ENCODE measurements at regions not wholly inside any gene's neighbourhood (a gene's known extent, or its start where the extent isn't known, plus 50 kb on each side); places are given as distances from the start of the nearest gene placed in this dataset.
A peak's percentile ranks its signal among the peaks of the same experiment; 100 is the strongest.

DNA sequence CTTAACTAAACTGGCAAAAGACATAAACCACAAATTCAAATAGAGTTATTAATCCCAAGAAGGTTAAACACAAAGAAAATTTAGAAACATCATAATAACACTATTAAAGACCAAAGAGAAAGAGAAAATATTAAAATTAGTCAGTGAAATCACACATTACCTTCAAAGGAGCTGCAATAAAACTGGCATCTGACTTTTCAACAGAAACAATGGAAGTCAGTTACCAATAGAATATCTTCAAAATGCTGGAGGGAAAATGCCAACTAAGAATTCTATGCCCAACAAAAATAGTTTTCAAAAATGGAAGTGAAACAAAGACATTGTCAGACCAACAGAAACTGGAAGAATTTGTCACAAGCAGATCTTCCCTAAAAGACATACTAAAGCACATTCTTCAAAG lies 68.7 kb upstream of the RNF7 start:
- Histone ChIP-seq H3K27ac (ENCODE audit: low read depth, low read length) (no peak overlapping the region), H3K9me3 (ENCODE audit: low read length) (no peaks in the 10 kb centered on the region), H3K4me3 (ENCODE audit: low read depth in 1 of 2, low read length in 2 of 2) (no peak overlapping the region), H3K36me3 (ENCODE audit: insufficient read depth, low read length) (no peaks in the 10 kb centered on the region), H3K27me3 (ENCODE audit: control insufficient read depth in 1 of 2, insufficient read depth in 2 of 2, low read length in 2 of 2) (no peaks in the 10 kb centered on the region), H3K9ac (ENCODE audit: low read length) (no peak overlapping the region), H3K4me1 (ENCODE audit: insufficient read depth, low read length) (no peaks in the 10 kb centered on the region)

DNA sequence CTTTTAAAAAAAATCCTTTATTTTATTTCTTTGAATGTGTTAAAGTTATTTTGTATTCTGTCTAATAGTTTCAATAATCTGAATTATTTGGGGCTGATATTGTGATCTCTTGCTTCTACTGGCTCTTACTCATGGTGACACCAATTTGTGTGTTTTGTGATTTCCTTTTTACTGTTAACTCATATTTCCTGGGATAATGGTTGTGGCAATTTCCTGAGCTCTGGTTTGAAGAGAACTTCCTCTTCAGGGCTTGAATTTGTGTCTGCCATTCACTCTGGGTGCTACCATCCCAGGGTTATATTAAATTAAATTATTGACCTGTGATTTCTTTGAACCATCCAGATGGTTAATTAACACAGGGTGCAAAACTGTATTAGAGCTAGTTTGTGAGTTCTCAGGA lies 60.4 kb upstream of the RNF7 start:
- H3K27me3 ChIP-seq (ENCODE audit: control insufficient read depth in 1 of 2, insufficient read depth in 2 of 2, low read length in 2 of 2), result no peaks in the 10 kb centered on the region

GRCh38 chr3:141680620-141681389 lies 57.3 kb upstream of the RNF7 start:
- Histone ChIP-seq H3K9ac (ENCODE audit: low read length) (no peak overlapping the region), H3K27me3 (ENCODE audit: control insufficient read depth in 1 of 2, insufficient read depth in 2 of 2, low read length in 2 of 2) (no peaks in the 10 kb centered on the region)

More for the DNA sequence above, 60.4 kb upstream of the RNF7 start:
- Histone ChIP-seq H3K9ac (ENCODE audit: low read length) (no peak overlapping the region), H3K4me3 (ENCODE audit: low read depth in 1 of 2, low read length in 2 of 2) (no peak overlapping the region), H3K9me3 (ENCODE audit: low read length) (no peaks in the 10 kb centered on the region), H3K27ac (ENCODE audit: low read depth, low read length) (no peak overlapping the region), H3K4me1 (ENCODE audit: insufficient read depth, low read length) (no peaks in the 10 kb centered on the region), H3K36me3 (ENCODE audit: insufficient read depth, low read length) (no peaks in the 10 kb centered on the region)

DNA sequence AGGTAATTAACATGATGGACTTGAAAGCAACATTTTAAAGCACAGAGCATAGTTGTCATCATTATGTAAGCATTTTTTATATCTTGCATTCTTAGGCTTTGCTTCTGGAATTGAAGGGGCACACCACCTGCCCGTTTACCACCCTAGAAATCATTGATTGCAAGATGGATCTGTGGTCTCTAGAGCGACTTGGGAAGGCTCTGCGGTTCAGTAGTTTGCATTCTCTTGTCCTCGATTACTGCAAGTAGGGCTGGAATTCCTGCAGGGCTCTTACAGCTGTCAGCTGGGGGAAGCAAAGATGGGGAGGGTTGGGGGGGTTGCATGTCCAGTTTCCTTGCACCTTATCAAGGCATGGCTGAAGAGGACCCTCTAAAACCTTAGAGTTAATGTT lies 56.7 kb upstream of the RNF7 start:
- Histone ChIP-seq H3K27me3 (ENCODE audit: control insufficient read depth in 1 of 2, insufficient read depth in 2 of 2, low read length in 2 of 2) (no peaks in the 10 kb centered on the region), H3K27ac (ENCODE audit: low read depth, low read length) (no peak overlapping the region), H3K4me1 (ENCODE audit: insufficient read depth, low read length) (peaks cover 7% of the 10 kb centered on the region), H3K36me3 (ENCODE audit: insufficient read depth, low read length) (no peaks in the 10 kb centered on the region), H3K9me3 (ENCODE audit: low read length) (no peaks in the 10 kb centered on the region), H3K9ac (ENCODE audit: low read length) (no peak overlapping the region), H3K4me3 (ENCODE audit: low read depth in 1 of 2, low read length in 2 of 2) (no peak overlapping the region)

More at GRCh38 chr3:141680620-141681389, 57.3 kb upstream of the RNF7 start:
- Histone ChIP-seq H3K4me1 (ENCODE audit: insufficient read depth, low read length) (peaks cover under 1% of the 10 kb centered on the region), H3K27ac (ENCODE audit: low read depth, low read length) (no peak overlapping the region), H3K4me3 (ENCODE audit: low read depth in 1 of 2, low read length in 2 of 2) (no peak overlapping the region), H3K9me3 (ENCODE audit: low read length) (no peaks in the 10 kb centered on the region), H3K36me3 (ENCODE audit: insufficient read depth, low read length) (no peaks in the 10 kb centered on the region)

DNA sequence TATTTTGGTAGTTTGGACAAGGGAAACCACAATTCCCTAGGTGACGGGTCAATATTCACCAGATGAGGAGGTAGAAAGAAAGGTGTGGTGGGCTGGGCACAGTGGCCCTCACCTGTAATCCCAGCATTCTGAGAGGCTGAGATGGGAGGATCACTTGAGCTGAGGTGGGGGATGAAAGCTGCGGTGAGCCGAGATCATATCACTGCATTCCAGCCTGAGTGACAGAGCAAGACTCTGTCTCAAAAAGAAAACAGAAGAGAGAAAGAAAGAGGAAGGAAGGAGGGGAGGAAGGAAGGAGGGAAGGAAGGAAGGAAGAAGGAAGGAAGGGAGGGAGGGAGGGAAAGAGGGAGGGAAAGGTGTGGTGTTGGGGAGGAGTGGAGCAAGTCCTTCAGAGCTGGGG lies 56.1 kb upstream of the RNF7 start:
- no peaks in the 10 kb centered on the region for H3K36me3 ChIP-seq (ENCODE audit: insufficient read depth, low read length)
- H3K4me3 ChIP-seq (ENCODE audit: low read depth in 1 of 2, low read length in 2 of 2), result no peak overlapping the region
- no peak overlapping the region for H3K27ac ChIP-seq (ENCODE audit: low read depth, low read length)
- H3K27me3 ChIP-seq (ENCODE audit: control insufficient read depth in 1 of 2, insufficient read depth in 2 of 2, low read length in 2 of 2), result no peaks in the 10 kb centered on the region
- peaks cover 8% of the 10 kb centered on the region for H3K4me1 ChIP-seq (ENCODE audit: insufficient read depth, low read length)
- no peaks in the 10 kb centered on the region for H3K9me3 ChIP-seq (ENCODE audit: low read length)
- no peak overlapping the region for H3K9ac ChIP-seq (ENCODE audit: low read length)

DNA sequence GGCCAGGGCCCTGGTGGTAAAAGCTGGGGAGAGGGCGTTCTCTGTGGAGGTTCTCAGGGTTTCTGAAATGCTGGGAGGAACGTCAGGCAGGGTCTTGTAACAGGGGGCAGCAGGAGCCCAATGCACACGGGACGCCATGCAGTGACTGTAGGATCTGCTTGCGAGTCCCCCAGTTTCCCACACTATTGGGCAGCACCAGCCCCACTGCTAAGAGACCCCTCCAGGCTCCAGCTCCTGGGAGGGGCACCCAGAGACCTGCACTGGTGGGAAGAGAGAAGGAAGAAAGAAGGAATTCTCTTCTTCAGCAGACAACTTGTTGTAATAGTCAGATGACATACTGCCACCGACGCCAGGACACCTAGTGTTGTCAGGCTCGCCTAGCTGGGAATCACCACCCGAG lies 55.2 kb upstream of the RNF7 start:
- H3K27ac ChIP-seq (ENCODE audit: low read depth, low read length), result no peak overlapping the region
- peaks cover 8% of the 10 kb centered on the region for H3K4me1 ChIP-seq (ENCODE audit: insufficient read depth, low read length)
- H3K9me3 ChIP-seq (ENCODE audit: low read length), result no peaks in the 10 kb centered on the region

GRCh38 chr3:141684758-141685157 lies 53.3 kb upstream of the RNF7 start:
- H3K27me3 ChIP-seq (ENCODE audit: control insufficient read depth in 1 of 2, insufficient read depth in 2 of 2, low read length in 2 of 2), result no peaks in the 10 kb centered on the region
- no peak overlapping the region for H3K9ac ChIP-seq (ENCODE audit: low read length)
- H3K9me3 ChIP-seq (ENCODE audit: low read length), result no peaks in the 10 kb centered on the region
- H3K27ac ChIP-seq (ENCODE audit: low read depth, low read length), result no peak overlapping the region
- H3K4me1 ChIP-seq (ENCODE audit: insufficient read depth, low read length), result peaks cover 8% of the 10 kb centered on the region
- H3K4me3 ChIP-seq (ENCODE audit: low read depth in 1 of 2, low read length in 2 of 2), result no peak overlapping the region
- no peaks in the 10 kb centered on the region for H3K36me3 ChIP-seq (ENCODE audit: insufficient read depth, low read length)

More for the DNA sequence above, 55.2 kb upstream of the RNF7 start:
- Histone ChIP-seq H3K36me3 (ENCODE audit: insufficient read depth, low read length) (no peaks in the 10 kb centered on the region), H3K9ac (ENCODE audit: low read length) (no peak overlapping the region), H3K27me3 (ENCODE audit: control insufficient read depth in 1 of 2, insufficient read depth in 2 of 2, low read length in 2 of 2) (no peaks in the 10 kb centered on the region), H3K4me3 (ENCODE audit: low read depth in 1 of 2, low read length in 2 of 2) (no peak overlapping the region)

GRCh38 chr3:141686466-141687291 lies 51.4 kb upstream of the RNF7 start:
- Histone ChIP-seq H3K4me1 (ENCODE audit: insufficient read depth, low read length) (peaks cover 8% of the 10 kb centered on the region), H3K27me3 (ENCODE audit: control insufficient read depth in 1 of 2, insufficient read depth in 2 of 2, low read length in 2 of 2) (no peaks in the 10 kb centered on the region), H3K36me3 (ENCODE audit: insufficient read depth, low read length) (no peaks in the 10 kb centered on the region), H3K9me3 (ENCODE audit: low read length) (no peaks in the 10 kb centered on the region), H3K27ac (ENCODE audit: low read depth, low read length) (peak overlapping the region; percentile 43), H3K9ac (ENCODE audit: low read length) (peak overlapping the region; percentile 5), H3K4me3 (ENCODE audit: low read depth in 1 of 2, low read length in 2 of 2) (peak overlapping the region; percentile 3 to 81)

Measured in muscle layer of colon (tissue), 2 donors.